Mesothelial cell of epicardium (in vitro differentiated cells): ENCODE measurements at regions not wholly inside any gene's neighbourhood (a gene's known extent, or its start where the extent isn't known, plus 50 kb on each side); places are given as distances from the start of the nearest gene placed in this dataset.
"Not testable (repeated sequence)": the region's sequence is repeated elsewhere in the genome, so short reads cannot be mapped to it uniquely, and the experiment has no call there.

Experiments used
- DNase-seq, 2 experiments: peaks; one replicate each; pipeline ENCODE4 v3.0.0; 2021; ENCODE audit warnings: low spot score in 2 of 2; ENCODE audit not compliant: unreplicated experiment in 2 of 2
- H3K27ac Mint-ChIP-seq: 2 replicates; pipeline ENCODE4 v1.8.0; 2021; ENCODE audit warnings: mixed read lengths
- H3K27me3 Mint-ChIP-seq: 2 replicates; pipeline ENCODE4 v1.8.0; 2021; ENCODE audit warnings: low read depth, mixed read lengths
- H3K36me3 Mint-ChIP-seq: 2 replicates; pipeline ENCODE4 v1.8.0; 2021; ENCODE audit warnings: mixed read lengths
- H3K4me1 Mint-ChIP-seq: 2 replicates; pipeline ENCODE4 v1.8.0; 2021; ENCODE audit warnings: mixed read lengths
- H3K4me3 Mint-ChIP-seq: 2 replicates; pipeline ENCODE4 v1.8.0; 2021; ENCODE audit warnings: mild to moderate bottlenecking, moderate library complexity, mixed read lengths
- H3K9me3 Mint-ChIP-seq: 2 replicates; pipeline ENCODE4 v1.8.0; 2021; ENCODE audit warnings: mixed read lengths
- CTCF ChIP-seq: fragments of 200-600 bp; sonication (generic); IDR thresholded peaks from one replicate; pipeline ENCODE4 v1.5.0; 2021; ENCODE audit warnings: antibody characterized with exemption; ENCODE audit not compliant: unreplicated experiment

GRCh38 chr6:19892260-19892659, 55.1 kb downstream of the ID4 start:
- Mint-ChIP-seq H3K4me3 (no peak overlapping the region), H3K4me1 (peaks cover 25% of the 10 kb centered on the region), H3K27me3 (no peaks in the 10 kb centered on the region), H3K36me3 (peaks cover 2% of the 10 kb centered on the region), H3K27ac (peak overlapping the region; percentile 84), H3K9me3 (peaks cover 22% of the 10 kb centered on the region)
- no peak for TF ChIP-seq CTCF
- DNase-seq = peak; percentile 52 to 83

- H3K4me3 Mint-ChIP-seq = no peak overlapping the region
- TF ChIP-seq CTCF = no peak
- H3K36me3 Mint-ChIP-seq = peaks cover 2% of the 10 kb centered on the region
- peaks cover 5% of the 10 kb centered on the region for H3K9me3 Mint-ChIP-seq
- H3K27ac Mint-ChIP-seq = peak overlapping the region; percentile 75
- no peak for DNase-seq
- peaks cover 18% of the 10 kb centered on the region for H3K4me1 Mint-ChIP-seq
- no peaks in the 10 kb centered on the region for H3K27me3 Mint-ChIP-seq
These were observed 58.9 kb downstream of the ID4 start for GRCh38 chr6:19895866-19896692.

- Mint-ChIP-seq H3K36me3 (peaks cover 2% of the 10 kb centered on the region), H3K9me3 (peaks cover 5% of the 10 kb centered on the region), H3K4me3 (no peak overlapping the region), H3K4me1 (peaks cover 18% of the 10 kb centered on the region), H3K27ac (peak overlapping the region; percentile 33), H3K27me3 (no peaks in the 10 kb centered on the region)
- no peak for DNase-seq
- no peak for TF ChIP-seq CTCF
These were observed 59.5 kb downstream of the ID4 start for GRCh38 chr6:19896693-19897010.

- no peak for DNase-seq
- H3K9me3 Mint-ChIP-seq = peaks cover 5% of the 10 kb centered on the region
- peaks cover 2% of the 10 kb centered on the region for H3K36me3 Mint-ChIP-seq
- peaks cover 26% of the 10 kb centered on the region for H3K4me1 Mint-ChIP-seq
- no peaks in the 10 kb centered on the region for H3K27me3 Mint-ChIP-seq
- no peak for TF ChIP-seq CTCF
- H3K4me3 Mint-ChIP-seq = no peak overlapping the region
- H3K27ac Mint-ChIP-seq = no peak overlapping the region
These were observed 61.1 kb downstream of the ID4 start for GRCh38 chr6:19898141-19898740.

GRCh38 chr6:19902201-19902600, 65.0 kb downstream of the ID4 start:
- no peaks in the 10 kb centered on the region for H3K36me3 Mint-ChIP-seq

GRCh38 chr6:19904408-19904807, 67.2 kb downstream of the ID4 start:
- H3K9me3 Mint-ChIP-seq, H3K36me3 Mint-ChIP-seq, H3K4me3 Mint-ChIP-seq, H3K27me3 Mint-ChIP-seq, DNase-seq, H3K27ac Mint-ChIP-seq: not testable (repeated sequence)
- peaks cover 19% of the 10 kb centered on the region for H3K4me1 Mint-ChIP-seq

More at GRCh38 chr6:19902201-19902600, 65.0 kb downstream of the ID4 start:
- Mint-ChIP-seq H3K27me3 (no peaks in the 10 kb centered on the region), H3K4me3 (no peak overlapping the region), H3K27ac (peak overlapping the region; percentile 17), H3K4me1 (peaks cover 19% of the 10 kb centered on the region), H3K9me3 (peaks cover 5% of the 10 kb centered on the region)
- DNase-seq = no peak
- no peak for TF ChIP-seq CTCF
